ENCODE measurements at regions not wholly inside any gene's neighbourhood (a gene's known extent, or its start where the extent isn't known, plus 50 kb on each side); places are given as distances from the start of the nearest gene placed in this dataset.

DNA sequence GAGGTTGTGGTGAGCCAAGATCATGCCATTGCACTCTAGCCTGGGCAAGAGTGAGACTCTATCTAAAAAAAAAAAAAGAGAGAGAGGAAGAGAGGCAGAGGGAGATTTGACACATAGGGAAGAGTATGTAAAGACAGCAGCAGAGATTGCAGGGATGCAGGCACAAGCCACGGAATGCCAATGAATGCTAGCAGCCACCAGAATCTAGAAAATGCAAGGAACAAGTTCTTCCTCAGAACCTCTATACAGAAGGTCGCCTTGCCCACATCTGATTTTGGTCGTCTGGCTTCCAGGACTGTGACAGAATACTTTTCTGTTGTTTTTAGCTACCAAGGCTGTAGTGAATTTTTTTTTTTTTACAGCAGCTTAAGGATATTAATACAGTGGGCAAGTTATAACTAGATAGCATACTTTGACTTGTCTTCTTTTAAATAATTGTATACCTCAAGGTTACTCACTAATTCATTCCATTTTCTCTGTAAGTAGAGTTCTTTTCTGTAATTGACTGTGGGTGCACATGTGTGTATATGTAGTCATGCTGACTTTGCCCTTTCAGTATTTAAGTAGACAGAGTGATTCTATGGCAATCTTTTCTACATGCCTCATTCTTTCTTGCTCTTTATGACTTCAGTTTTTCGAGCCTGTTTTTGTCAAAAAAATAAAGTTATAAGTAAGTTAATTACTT is 402.2 kb downstream of the GJA1 start:
- no peak for DNase-seq

DNA sequence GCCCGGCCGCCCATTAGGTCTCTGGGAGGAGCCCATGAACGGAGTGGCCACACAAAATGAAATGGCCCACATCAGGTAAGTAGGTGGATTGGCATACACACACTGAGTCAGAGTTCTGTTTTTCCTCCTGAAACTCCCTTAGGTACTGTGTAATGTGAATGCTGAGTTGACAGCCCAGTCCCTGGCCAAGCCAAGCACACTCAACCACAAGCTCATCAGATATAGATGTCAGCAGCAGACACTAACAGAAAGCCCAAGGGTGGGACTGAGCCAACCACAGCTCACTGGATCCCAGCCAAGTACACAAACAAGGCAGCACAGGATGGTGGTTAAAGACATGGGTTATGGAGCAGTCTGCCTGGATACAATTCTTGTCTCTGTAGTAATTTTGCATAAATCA is 403.4 kb downstream of the GJA1 start:
- no peak for DNase-seq

DNA sequence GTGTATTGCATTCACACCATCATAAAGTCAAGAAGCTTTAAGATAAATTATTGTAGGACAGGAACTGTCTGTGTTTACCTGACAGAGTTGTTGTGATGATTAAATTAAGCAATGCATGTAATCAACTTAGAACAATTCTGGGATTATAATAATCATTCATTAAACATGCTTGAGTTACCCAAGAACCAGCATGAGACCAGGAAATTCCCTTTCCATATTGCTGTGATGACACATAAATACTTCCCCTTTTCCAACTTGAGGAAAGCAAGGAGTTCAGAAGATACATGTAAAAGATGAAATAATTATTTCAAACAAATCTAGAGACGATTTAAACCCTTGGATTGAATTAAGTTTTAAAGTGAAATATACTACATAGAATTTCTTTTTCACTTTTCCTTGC is 404.4 kb downstream of the GJA1 start:
- DNase-seq: no peak

DNA sequence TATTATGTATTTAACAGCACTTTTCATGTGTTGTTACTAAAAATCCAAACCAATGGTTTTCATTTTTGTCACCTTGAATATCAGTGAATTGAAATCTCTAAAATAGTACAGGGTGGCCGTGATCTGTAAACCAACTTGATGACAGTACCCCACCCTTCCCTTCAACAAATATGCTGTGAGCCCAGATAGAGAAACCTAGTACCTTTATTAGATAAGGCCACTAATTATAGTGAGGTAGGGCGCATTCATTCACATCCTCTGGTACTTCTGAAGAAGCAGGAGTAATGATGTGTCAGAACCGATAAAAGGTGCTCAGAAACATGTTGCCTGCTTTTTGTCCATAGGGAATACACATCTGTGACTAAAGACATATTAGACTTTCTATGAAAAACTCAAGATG is 409.5 kb downstream of the GJA1 start:
- no peak for DNase-seq

DNA sequence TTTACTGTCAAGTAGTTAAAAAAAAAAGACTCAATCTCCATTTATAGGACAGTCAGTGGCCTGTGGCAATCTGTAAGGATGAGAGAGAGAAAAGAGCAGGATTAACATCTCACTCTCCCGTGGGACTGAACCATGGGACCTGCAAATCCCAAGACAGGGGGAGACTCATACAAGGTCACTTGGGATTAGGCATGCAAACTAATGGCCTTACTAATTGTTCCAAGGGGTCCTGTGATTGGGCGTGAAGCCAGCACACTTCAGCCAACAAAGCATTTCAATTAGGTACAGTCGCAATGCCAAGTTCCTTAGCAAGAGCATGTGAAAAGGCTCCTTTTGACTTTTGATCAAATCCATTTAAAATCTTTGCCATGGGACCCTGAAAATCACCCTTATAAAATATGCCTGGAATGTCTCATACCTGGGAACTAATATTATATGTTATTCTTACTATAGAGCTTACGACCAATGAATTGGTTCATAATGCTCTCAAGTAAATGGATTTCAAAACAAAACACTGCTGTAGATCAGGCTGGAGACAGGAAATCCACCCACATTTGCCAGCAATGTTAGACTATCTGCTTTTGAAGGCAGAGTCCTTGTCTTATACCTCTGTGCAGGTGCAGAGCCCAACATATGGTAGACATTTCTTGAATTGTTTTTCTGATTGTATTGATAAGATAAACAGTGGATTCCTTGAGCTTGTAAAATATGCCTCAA is 412.5 kb downstream of the GJA1 start:
- DNase-seq: no peak

DNA sequence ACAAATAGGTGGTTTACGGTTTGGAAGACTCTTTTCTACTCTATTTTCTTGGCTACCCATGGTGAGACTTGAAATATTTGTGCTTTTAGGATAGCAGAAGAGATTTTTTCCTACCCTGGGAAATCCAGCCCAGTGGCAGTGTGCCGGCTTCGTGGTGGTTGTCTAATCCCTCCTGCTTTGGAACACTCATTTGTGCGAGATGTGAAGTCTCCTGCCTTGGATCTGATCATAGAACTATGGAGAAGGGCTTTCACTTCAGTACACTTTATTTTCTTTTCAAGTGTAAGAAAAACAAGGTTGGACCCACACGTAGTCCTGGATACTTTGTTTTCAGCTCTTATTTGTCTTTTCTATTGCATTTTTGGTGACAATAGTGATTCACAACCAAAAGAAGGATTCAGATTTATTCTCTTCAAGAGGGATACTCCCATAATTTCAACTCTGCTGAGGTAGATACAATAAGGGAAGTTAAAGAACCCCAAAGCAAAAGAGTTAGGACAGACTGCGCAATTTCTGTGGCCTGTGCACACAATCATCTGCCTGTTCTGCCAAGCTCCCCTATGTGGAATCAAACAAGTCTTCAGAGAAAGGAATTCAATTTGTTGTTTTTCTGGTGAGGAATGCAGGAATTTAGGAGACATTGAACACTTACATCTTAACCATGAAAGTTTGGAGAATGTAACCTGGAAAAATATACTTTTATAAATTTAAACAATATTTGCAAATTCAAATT is 413.2 kb downstream of the GJA1 start:
- DNase-seq: no peak

DNA sequence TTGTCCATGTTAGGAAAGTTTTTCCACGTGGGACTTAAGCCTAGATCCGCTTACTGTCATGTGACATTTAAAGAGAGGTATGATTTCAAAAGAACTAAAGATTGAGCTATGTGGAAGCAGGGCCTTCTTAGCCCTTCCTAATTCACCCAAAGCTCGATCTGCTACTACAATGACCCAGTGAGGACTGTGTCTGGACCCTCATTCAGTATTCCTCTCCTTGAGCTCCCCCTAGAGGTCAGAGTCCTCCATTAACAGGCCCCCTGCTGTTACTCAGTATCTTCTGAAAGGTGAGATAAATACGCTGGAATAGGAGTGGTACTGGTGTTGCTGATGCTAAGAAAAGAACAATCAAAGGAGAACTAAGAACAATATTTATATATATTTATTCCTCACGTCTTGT is 414.0 kb downstream of the GJA1 start:
- peak; percentile 13 for DNase-seq

DNA sequence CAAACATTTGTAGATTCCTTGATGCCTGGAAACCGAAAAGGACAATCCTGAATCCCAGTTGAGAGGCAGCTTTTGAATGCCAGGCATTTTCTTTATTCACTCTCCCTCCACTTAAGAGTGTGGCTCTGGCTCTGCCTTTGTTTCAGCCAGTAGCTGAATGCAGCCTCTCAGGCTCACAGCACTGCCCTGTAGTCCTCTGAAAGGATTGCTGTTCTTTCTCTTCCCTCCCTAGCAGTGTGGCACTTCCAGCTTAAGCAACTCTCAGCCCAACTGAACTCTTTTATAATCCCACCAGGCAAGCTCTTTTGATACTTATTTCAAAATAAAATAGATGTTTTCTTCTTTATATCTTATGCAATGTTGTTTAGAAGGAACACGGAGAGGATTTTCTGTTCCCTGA is 415.6 kb downstream of the GJA1 start:
- DNase-seq: no peak

DNA sequence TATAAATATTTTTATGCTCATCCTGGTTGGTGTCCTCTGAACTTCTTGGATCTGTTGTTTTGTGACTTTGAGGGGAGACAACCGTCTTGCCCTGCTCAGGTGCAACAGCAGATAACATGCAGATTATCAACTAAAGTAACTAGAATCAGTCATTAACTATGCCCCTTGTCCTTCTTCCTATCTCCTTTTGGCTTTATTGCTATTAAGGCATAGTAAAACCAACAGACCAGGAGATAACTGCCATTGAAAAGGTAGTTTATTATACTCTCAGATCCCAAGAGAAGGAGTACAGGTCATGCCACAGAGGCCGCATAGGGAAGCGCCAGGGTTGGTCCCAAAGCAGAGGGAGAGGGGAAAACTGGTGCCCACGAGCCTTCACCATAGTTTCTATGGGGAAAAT is 418.2 kb downstream of the GJA1 start:
- no peak for DNase-seq

DNA sequence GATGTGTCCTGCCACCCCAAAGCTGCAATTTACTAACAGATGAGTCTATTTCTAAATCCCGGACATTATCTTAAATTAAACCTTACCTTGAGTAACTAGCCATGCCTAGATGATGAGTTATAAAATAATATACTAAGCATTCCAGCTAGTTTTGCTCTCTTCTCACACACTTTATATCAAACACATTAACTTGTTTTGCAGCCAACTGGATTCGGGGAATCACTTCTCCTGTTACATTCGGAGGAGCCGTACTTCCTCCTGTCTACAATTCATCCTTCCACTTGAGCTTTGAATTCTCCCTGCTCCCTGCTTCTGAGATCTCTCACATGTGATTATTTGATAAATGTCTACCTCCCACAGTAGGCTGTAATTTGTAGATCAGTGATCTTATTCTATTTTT is 420.1 kb downstream of the GJA1 start:
- DNase-seq: no peak

DNA sequence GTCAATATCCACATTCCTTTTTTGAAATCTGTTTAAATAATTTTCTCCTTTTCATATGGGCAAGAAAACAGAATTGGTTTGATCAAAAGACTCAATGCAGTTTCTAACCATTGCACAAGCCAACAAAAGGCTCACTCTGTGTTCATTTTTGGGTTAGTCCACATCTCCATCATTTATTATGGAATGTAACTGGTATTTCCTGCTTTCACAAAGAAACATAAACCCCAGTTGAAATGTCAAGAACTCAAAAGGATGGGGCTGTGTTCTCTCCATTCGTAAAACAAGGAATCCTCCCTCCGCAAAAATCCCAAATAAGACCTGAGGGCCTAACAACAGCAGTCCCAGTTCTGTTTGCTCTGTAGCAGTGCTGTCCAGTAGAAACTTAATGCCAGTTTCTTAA is 420.9 kb downstream of the GJA1 start:
- DNase-seq: no peak

DNA sequence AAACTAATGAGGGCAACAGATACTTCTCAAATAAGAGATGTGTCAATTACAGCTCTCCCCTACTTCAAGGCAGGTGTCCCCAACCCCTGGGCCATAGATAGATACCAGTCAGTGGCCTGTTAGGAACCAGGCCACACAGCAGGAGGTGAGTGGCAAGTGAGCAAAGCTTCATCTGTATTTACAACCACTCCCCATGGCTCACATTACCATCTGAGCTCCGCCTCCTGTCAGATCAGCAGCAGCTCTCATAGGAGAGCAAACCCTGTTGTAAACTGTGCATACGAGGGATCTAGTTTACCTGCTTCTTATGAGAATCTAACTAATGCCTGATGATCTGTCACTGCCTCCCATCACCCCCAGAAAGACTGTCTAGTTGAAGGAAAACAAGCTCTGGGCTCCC is 422.1 kb downstream of the GJA1 start:
- no peak for DNase-seq

DNA sequence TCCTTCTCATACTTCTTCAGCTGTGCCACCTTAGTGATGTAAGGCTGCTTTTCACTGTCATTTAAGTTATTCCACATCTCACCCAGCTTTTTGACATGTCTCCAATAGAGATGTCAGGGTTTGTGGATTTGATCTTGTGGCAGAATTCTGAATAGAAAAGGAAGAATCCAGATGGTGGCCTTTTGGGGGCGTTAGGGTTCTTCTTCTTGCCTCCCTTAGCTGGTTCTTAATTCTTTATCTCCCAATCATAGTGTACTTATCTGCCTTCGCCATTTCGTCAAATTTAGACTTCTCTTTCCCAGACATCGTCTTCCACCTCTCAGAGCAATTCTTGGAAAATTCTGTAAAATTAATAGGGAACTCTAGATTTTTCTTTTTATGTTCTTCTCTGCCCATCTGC is 422.9 kb downstream of the GJA1 start:
- no peak for DNase-seq

DNA sequence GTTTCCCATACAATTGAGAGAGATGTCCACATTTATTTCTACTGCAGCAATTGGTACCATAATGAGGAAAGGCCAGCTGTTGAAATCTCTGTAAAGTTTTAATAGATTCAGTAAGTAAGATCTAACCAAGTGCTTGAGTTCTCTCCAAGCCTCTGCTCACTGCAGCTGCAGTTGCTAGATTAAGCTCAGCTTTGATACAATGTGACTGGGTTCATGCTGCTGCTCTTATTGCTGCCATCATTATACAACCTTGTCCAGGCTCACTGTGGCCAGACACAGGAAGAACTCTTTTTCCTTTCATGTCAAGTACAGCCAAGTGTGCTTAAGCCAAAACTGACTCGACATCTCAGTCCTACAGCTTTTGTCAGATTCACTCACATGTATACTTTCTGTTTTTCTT is 423.5 kb downstream of the GJA1 start:
- no peak for DNase-seq

DNA sequence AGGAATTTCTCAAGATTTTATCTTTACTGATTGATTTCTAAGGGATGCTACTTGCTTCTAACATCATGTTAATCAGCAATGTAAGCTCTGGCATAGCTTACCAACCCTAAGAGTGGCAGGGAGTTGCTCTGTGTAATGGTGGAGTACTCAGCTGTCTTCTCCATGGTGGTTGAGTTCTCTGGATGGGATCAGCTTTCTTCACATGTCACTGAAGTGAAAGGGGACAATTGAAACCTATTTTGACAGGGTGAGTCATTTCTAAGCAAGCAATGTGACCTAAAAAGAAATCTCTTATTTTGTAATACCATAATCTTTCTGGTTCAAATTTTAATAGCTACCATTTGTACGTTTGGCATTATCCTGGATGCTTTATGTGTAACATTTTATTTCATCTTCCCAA is 430.4 kb downstream of the GJA1 start:
- no peak for DNase-seq

DNA sequence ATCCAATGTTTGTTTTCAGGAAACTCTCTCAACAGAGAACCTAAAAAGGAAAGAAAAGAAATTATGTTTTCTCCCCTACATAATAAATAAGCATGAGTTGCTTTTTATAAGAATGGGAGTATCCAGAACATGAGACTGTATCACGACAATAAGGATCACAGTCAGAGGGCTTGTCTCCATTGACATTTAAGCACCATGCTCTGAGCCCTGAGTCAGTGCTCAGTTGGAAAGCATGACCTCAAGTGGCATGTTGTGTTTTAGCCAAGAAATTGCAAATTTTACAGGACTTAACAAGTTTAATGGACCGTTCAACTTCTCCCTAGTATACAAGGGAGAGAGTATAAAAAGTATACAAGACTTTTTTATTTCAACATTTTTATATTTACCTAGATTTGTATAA is 431.6 kb downstream of the GJA1 start:
- DNase-seq: no peak

DNA sequence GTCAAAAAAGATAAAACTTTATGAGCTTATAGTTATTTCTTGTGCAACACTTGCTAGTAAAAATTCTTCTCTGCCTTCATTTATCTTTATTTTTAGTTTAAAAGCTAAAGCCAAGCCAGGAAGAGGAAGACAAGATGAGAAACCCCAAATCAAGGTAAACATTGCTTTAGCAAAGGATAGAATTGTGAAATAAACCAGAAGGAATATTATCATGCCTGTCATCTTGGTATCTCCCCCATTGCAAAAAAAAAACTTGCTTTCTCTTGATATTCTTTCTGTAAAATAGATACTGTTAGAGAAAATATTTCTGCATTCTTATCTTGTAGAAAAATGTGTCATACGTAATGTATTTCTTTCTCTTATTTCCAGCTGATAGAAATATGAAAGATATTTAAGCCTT is 432.8 kb downstream of the GJA1 start:
- no peak for DNase-seq

DNA sequence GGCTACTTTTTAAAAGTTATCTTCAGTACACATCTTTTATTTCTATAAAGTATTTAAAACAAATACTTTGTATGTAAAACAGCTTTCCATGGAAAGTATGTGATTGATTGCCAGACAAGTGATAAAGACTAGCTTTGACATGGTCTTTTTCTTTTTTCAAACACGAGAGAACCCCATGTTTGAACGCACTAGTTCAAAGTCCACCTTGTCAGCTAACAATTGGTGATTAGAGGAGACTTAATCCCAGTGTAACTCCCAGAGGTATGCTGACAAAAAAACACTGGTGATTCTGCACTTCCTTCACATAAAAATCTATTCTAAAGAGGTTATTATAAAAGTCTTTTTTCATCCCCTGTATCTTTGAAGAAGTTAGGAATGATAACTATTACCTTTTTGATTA is 438.1 kb downstream of the GJA1 start:
- DNase-seq: no peak

DNA sequence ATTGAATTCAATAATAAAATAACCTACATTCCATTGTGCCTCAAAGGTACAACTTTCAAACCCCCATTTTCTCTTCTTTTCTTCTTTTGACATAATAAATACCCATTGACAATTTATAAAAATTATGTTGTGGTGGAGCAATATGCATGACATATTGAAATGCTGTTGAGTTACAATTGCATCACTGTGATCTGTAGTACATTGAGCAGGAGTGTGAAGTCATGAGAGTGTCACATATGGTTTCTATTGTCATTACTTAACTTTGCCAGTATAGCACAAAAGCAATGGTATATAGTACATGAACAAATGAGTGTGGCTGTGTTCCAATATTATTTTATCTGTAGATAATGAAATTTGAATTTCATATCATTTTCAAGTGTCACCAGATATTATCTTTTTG is 441.3 kb downstream of the GJA1 start:
- DNase-seq: no peak

DNA sequence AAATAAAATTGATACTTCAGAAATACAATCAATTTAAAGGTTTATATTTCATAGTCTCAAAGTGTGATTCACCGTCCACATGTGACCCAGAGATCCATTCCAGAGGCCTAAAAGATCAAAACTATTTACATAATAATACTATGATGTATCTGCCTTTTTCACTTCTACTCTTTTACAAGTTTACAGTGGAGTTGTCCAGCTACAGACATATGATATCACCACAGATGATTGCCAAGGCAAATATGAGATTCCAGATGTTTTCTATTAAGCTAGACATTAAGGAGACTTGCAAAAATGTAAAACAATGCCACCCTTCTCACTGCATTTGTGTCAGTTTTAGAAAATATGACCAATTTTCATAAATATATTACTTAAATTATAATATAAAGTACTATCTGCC is 443.7 kb downstream of the GJA1 start:
- no peak for DNase-seq

DNA sequence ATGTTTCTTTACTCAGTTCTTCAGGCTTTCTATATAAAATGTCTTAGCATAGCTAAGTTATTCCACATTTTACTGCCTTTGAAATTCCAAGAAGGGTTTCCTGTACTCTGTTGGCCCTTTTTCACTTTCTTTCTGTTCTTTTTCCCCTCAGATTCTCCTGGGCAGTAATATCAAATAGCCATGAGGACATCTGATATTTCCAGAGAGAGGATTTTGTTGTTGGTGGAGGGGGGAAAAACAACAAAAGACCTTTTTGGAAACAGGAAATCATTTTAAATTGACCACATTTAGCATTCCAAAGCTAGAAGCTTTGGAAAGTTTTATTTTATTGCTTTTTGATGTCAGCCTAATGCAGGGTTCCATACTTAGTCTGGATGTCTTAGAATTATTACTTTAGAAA is 445.4 kb downstream of the GJA1 start:
- no peak for DNase-seq

DNA sequence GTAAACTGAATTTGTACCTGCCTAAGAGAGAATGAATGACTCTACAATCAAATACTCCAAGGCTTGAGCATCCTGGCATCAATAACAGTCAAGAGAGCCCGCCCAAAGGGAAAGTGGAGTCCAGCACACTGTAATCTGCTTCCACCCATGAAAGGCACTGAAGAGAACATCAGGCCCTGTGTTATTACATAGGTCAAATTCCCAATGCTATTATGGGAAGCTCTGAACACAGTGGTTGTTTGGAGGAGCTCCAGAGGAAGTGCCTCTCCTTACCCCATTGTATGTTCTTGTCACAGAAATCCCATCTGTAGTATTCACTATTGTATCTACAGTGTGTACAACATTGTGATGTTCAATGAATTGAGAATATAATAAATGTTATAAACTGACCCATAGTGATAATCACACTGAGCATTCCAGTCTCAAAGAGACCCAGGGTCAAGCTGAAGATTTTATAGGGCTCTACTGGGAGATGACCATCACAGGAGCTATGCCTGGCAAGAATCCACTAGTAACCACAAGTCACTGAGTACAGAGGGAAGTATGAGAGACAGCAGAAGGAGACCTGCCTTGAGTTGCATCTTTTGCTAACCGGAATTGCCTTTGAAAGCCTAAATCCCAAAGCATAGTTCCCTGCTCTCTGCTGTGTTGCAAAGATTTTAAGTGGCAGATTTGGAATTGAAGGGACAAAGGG is 446.7 kb downstream of the GJA1 start:
- DNase-seq: no peak

DNA sequence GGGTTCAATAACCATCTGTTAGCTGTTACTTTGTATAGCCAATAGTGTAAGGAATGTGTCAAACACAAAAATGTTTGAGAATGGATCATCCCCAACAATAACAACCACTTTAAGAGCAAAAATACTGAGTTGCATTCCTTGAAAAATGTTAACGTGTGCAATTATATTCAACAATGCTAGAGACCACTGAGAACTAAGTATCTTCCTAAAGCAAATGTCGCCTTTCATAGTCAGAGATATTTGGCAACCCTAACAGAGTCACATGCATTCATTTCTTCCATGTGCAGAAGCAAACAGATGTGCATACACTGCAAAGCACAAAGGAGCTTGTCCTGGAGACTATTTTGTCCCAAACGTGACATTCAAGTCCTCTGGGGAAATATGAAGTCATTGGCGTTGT is 448.6 kb downstream of the GJA1 start:
- no peak for DNase-seq

DNA sequence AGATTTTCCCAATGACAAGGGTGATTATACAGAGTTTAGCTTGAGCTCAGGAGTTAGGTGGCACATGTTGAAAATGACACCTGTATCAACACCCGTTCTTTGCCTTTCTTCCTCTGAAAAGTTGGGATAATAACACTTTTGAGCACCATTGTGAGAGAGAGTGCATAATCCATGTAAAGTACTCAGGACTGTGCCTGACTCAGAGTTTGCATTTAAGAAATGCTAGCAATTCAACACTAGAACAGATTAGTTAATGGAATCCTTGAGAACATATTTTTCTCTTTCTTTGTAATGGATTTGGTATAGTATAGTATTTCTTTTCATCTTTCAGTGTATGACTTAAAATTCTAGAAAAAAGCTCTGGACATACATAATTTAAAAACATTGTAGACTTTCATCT is 449.2 kb downstream of the GJA1 start:
- no peak for DNase-seq

Data from activated naive CD4-positive, alpha-beta T cell treated with anti-CD3 and anti-CD28 coated beads, Interleukin-2, amount 50 U/mL, for 16 hours (primary cell).